ENCODE measurements at regions not wholly inside any gene's neighbourhood (a gene's known extent, or its start where the extent isn't known, plus 50 kb on each side); places are given as distances from the start of the nearest gene placed in this dataset.

DNA sequence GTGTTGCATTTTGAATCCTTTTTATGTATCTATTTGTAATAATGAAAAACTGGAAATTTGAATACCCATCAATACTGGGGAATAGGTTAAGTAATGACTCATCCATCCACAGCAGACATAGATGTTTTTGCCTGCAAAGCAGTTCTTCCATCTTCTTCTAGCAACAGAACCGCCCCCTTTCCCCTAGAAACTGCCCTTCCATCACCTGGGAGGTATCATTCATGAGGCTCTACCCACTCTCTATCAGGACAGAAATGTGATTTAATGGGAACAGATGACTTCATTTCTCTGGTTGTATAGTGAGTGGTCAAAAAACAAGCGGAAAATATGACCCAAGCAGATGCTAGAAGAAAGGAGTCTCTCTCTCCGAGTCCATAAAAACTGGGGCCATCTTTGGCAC, 532.8 kb downstream of the UQCRFS1 start:
- TF ChIP-seq, protein P1, sequence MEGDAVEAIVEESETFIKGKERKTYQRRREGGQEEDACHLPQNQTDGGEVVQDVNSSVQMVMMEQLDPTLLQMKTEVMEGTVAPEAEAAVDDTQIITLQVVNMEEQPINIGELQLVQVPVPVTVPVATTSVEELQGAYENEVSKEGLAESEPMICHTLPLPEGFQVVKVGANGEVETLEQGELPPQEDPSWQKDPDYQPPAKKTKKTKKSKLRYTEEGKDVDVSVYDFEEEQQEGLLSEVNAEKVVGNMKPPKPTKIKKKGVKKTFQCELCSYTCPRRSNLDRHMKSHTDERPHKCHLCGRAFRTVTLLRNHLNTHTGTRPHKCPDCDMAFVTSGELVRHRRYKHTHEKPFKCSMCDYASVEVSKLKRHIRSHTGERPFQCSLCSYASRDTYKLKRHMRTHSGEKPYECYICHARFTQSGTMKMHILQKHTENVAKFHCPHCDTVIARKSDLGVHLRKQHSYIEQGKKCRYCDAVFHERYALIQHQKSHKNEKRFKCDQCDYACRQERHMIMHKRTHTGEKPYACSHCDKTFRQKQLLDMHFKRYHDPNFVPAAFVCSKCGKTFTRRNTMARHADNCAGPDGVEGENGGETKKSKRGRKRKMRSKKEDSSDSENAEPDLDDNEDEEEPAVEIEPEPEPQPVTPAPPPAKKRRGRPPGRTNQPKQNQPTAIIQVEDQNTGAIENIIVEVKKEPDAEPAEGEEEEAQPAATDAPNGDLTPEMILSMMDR (IDR thresholded peaks at IDR 0.05): no peak
- no peak for TF ChIP-seq POLR2A (IDR thresholded peaks at IDR 0.05)
